ENCODE measurements at regions not wholly inside any gene's neighbourhood (a gene's known extent, or its start where the extent isn't known, plus 50 kb on each side); places are given as distances from the start of the nearest gene placed in this dataset.
"Not testable (repeated sequence)": the region's sequence is repeated elsewhere in the genome, so short reads cannot be mapped to it uniquely, and the experiment has no call there.

DNA sequence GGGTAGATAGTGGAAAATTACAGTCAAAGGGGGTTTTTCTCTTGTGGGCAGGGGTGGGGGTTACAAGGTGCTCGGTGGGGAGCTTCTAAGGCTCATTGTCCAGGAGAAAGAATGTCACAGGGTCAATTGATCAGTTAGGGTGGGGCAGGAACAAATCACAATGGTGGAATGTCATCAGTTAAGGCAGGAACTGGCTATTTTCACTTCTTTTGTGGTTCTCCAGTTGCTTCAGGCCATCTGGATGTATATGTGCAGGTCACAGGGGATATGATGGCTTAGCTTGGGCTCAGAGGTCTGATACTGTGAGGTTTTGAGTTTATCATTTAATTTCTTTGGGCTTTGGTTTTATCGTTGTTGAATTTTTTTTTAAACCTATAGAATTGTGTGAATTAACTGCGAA is 321.4 kb downstream of the EDEM1 start:
- TF ChIP-seq, protein P1, sequence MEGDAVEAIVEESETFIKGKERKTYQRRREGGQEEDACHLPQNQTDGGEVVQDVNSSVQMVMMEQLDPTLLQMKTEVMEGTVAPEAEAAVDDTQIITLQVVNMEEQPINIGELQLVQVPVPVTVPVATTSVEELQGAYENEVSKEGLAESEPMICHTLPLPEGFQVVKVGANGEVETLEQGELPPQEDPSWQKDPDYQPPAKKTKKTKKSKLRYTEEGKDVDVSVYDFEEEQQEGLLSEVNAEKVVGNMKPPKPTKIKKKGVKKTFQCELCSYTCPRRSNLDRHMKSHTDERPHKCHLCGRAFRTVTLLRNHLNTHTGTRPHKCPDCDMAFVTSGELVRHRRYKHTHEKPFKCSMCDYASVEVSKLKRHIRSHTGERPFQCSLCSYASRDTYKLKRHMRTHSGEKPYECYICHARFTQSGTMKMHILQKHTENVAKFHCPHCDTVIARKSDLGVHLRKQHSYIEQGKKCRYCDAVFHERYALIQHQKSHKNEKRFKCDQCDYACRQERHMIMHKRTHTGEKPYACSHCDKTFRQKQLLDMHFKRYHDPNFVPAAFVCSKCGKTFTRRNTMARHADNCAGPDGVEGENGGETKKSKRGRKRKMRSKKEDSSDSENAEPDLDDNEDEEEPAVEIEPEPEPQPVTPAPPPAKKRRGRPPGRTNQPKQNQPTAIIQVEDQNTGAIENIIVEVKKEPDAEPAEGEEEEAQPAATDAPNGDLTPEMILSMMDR (IDR thresholded peaks at IDR 0.05): not testable (repeated sequence)
- not testable (repeated sequence) for TF ChIP-seq POLR2A, POLR2AphosphoS5, EP300 (IDR thresholded peaks at IDR 0.05)

All from stomach (tissue), 4 donors.